GM12864 (cell line): ENCODE measurements at regions not wholly inside any gene's neighbourhood (a gene's known extent, or its start where the extent isn't known, plus 50 kb on each side); places are given as distances from the start of the nearest gene placed in this dataset.
A peak's percentile ranks its signal among the peaks of the same experiment; 100 is the strongest.
"Not testable (repeated sequence)": the region's sequence is repeated elsewhere in the genome, so short reads cannot be mapped to it uniquely, and the experiment has no call there.

Source experiments
- DNase-seq: peaks from one replicate; pipeline ENCODE4 v3.0.0-alpha.2; 2011; ENCODE audit warnings: low read depth
- H3K4me3 ChIP-seq: 2 replicates; pipeline ENCODE4 v1.5.1; 2011; ENCODE audit warnings: mild to moderate bottlenecking, low read depth, low read length, control low read depth
- CTCF ChIP-seq: IDR thresholded peaks from 2 replicates; pipeline ENCODE4 v1.5.1; 2011; ENCODE audit warnings: low read depth, mild to moderate bottlenecking, moderate library complexity, low read length, control low read depth, inconsistent platforms; ENCODE audit errors: missing control alignments

GRCh38 chr6:28664870-28665396 lies 139.3 kb downstream of the GPX5 start:
- TF ChIP-seq CTCF, result no peak
- no peak overlapping the region for H3K4me3 ChIP-seq
- DNase-seq, result no peak

DNA sequence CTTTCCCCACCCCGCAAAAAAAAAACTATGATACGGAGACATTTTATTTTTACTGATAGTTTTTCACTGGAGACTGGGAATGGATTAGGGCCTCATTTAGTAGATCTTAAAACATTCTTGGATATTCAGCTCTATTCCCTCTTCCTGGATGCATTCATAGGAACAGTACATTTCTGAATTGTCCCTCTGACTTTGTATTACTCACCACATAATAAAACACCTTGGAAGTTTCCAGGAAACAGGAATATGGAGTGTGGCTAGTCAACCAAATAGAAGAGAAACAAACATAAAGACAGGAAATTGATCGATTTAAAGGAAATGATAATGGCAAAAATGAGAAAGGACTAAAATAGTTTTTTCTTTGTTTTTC lies 147.7 kb downstream of the GPX5 start:
- no peak overlapping the region for H3K4me3 ChIP-seq
- no peak for DNase-seq
- no peak for TF ChIP-seq CTCF

- peak; percentile 25 for DNase-seq
- no peak for TF ChIP-seq CTCF
- H3K4me3 ChIP-seq, result peak overlapping the region; percentile 25; the same call in 1 of the 2 replicates
These were observed 148.3 kb downstream of the GPX5 start for GRCh38 chr6:28673787-28674671.

DNA sequence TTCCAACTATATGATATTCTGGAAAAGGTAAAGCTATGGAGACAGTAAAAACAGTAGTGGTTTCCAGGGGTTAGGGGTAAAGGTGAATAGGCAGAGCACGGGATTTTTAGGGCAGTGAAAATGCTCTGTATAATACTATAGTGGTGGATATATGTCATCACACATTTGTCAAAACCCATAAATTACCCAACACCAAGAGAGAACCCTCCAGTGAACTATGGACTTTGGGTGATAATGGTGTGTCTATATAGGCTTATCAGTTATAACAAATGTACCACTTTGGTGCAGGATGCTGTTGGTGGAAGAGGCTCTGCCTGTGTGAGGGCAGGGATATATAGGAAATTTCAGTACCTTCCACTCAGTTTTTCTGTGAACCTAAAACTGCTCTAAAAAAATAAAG lies 149.9 kb downstream of the GPX5 start:
- H3K4me3 ChIP-seq, result no peak overlapping the region
- no peak for TF ChIP-seq CTCF
- no peak for DNase-seq

- no peak for TF ChIP-seq CTCF
- H3K4me3 ChIP-seq, result no peak overlapping the region
- no peak for DNase-seq
These were observed 156.9 kb downstream of the GPX5 start for GRCh38 chr6:28682542-28682941.

- not testable (repeated sequence) for DNase-seq, H3K4me3 ChIP-seq
These were observed 157.4 kb downstream of the GPX5 start for GRCh38 chr6:28682956-28683685.

GRCh38 chr6:28683945-28684538 lies 158.4 kb downstream of the GPX5 start:
- no peak overlapping the region for H3K4me3 ChIP-seq
- DNase-seq, result no peak
- TF ChIP-seq CTCF, result peak; percentile 53

DNA sequence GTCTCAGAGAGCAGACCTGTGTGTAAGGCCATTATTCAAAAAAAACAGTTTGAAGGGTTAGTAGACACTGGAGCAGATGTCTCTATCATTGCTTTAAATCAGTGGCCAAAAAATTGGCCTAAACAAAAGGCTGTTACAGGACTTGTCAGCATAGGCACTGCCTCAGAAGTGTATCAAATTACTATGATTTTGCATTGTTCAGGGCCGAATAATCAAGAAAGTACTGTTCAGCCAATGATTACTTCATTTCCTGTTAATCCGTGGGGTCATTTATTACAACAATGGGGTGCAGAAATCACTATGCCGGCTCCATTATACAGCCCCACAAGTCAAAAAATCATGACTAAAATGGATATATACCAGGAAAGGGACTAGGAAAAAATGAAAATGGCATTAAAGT lies 160.3 kb downstream of the GPX5 start:
- H3K4me3 ChIP-seq, DNase-seq: not testable (repeated sequence)
